ENCODE measurements at regions not wholly inside any gene's neighbourhood (a gene's known extent, or its start where the extent isn't known, plus 50 kb on each side); places are given as distances from the start of the nearest gene placed in this dataset.

- no peak for DNase-seq (ENCODE audit: low read depth)
Measured at GRCh38 chr4:177051473-177052060, 258.1 kb upstream of the NEIL3 start.

GRCh38 chr4:177052211-177052934 lies 257.3 kb upstream of the NEIL3 start:
- DNase-seq (ENCODE audit: low read depth), result no peak

- DNase-seq (ENCODE audit: low read depth), result no peak
Measured at GRCh38 chr4:177057186-177057585, 252.5 kb upstream of the NEIL3 start.

GRCh38 chr4:177064116-177064515 lies 245.6 kb upstream of the NEIL3 start:
- no peak for DNase-seq (ENCODE audit: low read depth)

GRCh38 chr4:177064729-177065394 lies 244.8 kb upstream of the NEIL3 start:
- DNase-seq (ENCODE audit: low read depth), result no peak

- no peak for DNase-seq (ENCODE audit: low read depth)
Measured at GRCh38 chr4:177066746-177067145, 242.9 kb upstream of the NEIL3 start.

GRCh38 chr4:177070533-177071058 lies 239.1 kb upstream of the NEIL3 start:
- no peak for DNase-seq (ENCODE audit: low read depth)

- no peak for DNase-seq (ENCODE audit: low read depth)
Measured at GRCh38 chr4:177077095-177077971, 232.3 kb upstream of the NEIL3 start.

GRCh38 chr4:177079327-177079726 lies 230.3 kb upstream of the NEIL3 start:
- no peak for DNase-seq (ENCODE audit: low read depth)

GRCh38 chr4:177080388-177080787 lies 229.3 kb upstream of the NEIL3 start:
- no peak for DNase-seq (ENCODE audit: low read depth)

- no peak for DNase-seq (ENCODE audit: low read depth)
Measured at GRCh38 chr4:177087060-177087459, 222.6 kb upstream of the NEIL3 start.

- no peak for DNase-seq (ENCODE audit: low read depth)
Measured at GRCh38 chr4:177087499-177087898, 222.2 kb upstream of the NEIL3 start.

GRCh38 chr4:177091515-177091914 lies 218.2 kb upstream of the NEIL3 start:
- no peak for DNase-seq (ENCODE audit: low read depth)

GRCh38 chr4:177092807-177093206 lies 216.9 kb upstream of the NEIL3 start:
- no peak for DNase-seq (ENCODE audit: low read depth)

GRCh38 chr4:177093964-177094363 lies 215.7 kb upstream of the NEIL3 start:
- DNase-seq (ENCODE audit: low read depth), result no peak

- no peak for DNase-seq (ENCODE audit: low read depth)
Measured at GRCh38 chr4:177097291-177097690, 212.4 kb upstream of the NEIL3 start.

- no peak for DNase-seq (ENCODE audit: low read depth)
Measured at GRCh38 chr4:177099211-177099610, 210.5 kb upstream of the NEIL3 start.

GRCh38 chr4:177100307-177100706 lies 209.4 kb upstream of the NEIL3 start:
- no peak for DNase-seq (ENCODE audit: low read depth)

GRCh38 chr4:177103619-177104018 lies 206.1 kb upstream of the NEIL3 start:
- DNase-seq (ENCODE audit: low read depth), result no peak

- DNase-seq (ENCODE audit: low read depth), result no peak
Measured at GRCh38 chr4:177105536-177105935, 204.1 kb upstream of the NEIL3 start.

GRCh38 chr4:177107288-177107921 lies 202.3 kb upstream of the NEIL3 start:
- no peak for DNase-seq (ENCODE audit: low read depth)

GRCh38 chr4:177108708-177109107 lies 201.0 kb upstream of the NEIL3 start:
- DNase-seq (ENCODE audit: low read depth), result no peak
